ENCODE measurements at regions not wholly inside any gene's neighbourhood (a gene's known extent, or its start where the extent isn't known, plus 50 kb on each side); places are given as distances from the start of the nearest gene placed in this dataset.

- DNase-seq (ENCODE audit: low spot score): no peak
Observed at GRCh38 chr15:35727627-35728026, 181.7 kb upstream of the DPH6 start.

- DNase-seq (ENCODE audit: low spot score): no peak
Observed at GRCh38 chr15:35728219-35728940, 182.4 kb upstream of the DPH6 start.

GRCh38 chr15:35736150-35736549 lies 190.2 kb upstream of the DPH6 start:
- no peak for DNase-seq (ENCODE audit: low spot score)

GRCh38 chr15:35737441-35737840 lies 191.5 kb upstream of the DPH6 start:
- no peak for DNase-seq (ENCODE audit: low spot score)

- no peak for DNase-seq (ENCODE audit: low spot score)
Observed at GRCh38 chr15:35738370-35738769, 192.4 kb upstream of the DPH6 start.

- no peak for DNase-seq (ENCODE audit: low spot score)
Observed at GRCh38 chr15:35740761-35741160, 194.8 kb upstream of the DPH6 start.

- DNase-seq (ENCODE audit: low spot score): no peak
Observed at GRCh38 chr15:35741395-35741794, 195.4 kb upstream of the DPH6 start.

- no peak for DNase-seq (ENCODE audit: low spot score)
Observed at GRCh38 chr15:35741881-35742280, 195.9 kb upstream of the DPH6 start.

- DNase-seq (ENCODE audit: low spot score): no peak
Observed at GRCh38 chr15:35743321-35743720, 197.4 kb upstream of the DPH6 start.

GRCh38 chr15:35746121-35746520 lies 200.2 kb upstream of the DPH6 start:
- DNase-seq (ENCODE audit: low spot score): no peak

GRCh38 chr15:35748105-35748504 lies 202.1 kb upstream of the DPH6 start:
- DNase-seq (ENCODE audit: low spot score): no peak

- no peak for DNase-seq (ENCODE audit: low spot score)
Observed at GRCh38 chr15:35750051-35750450, 204.1 kb upstream of the DPH6 start.

- peak; percentile 70 for DNase-seq (ENCODE audit: low spot score)
Observed at GRCh38 chr15:35751413-35752133, 205.6 kb upstream of the DPH6 start.

GRCh38 chr15:35752134-35752466 lies 206.1 kb upstream of the DPH6 start:
- DNase-seq (ENCODE audit: low spot score): no peak

GRCh38 chr15:35753486-35753885 lies 207.5 kb upstream of the DPH6 start:
- no peak for DNase-seq (ENCODE audit: low spot score)

- DNase-seq (ENCODE audit: low spot score): no peak
Observed at GRCh38 chr15:35755237-35755802, 209.4 kb upstream of the DPH6 start.

- DNase-seq (ENCODE audit: low spot score): no peak
Observed at GRCh38 chr15:35756623-35757022, 210.7 kb upstream of the DPH6 start.

- DNase-seq (ENCODE audit: low spot score): no peak
Observed at GRCh38 chr15:35757361-35757760, 211.4 kb upstream of the DPH6 start.

- DNase-seq (ENCODE audit: low spot score): no peak
Observed at GRCh38 chr15:35757765-35758164, 211.8 kb upstream of the DPH6 start.

- DNase-seq (ENCODE audit: low spot score): no peak
Observed at GRCh38 chr15:35764661-35765519, 218.9 kb upstream of the DPH6 start.

GRCh38 chr15:35768949-35769348 lies 223.0 kb upstream of the DPH6 start:
- DNase-seq (ENCODE audit: low spot score): no peak

- DNase-seq (ENCODE audit: low spot score): no peak
Observed at GRCh38 chr15:35769656-35770055, 223.7 kb upstream of the DPH6 start.

All from LoVo (cell line).